Hepatocyte (in vitro differentiated cells): ENCODE measurements at regions not wholly inside any gene's neighbourhood (a gene's known extent, or its start where the extent isn't known, plus 50 kb on each side); places are given as distances from the start of the nearest gene placed in this dataset.
"Not testable (repeated sequence)": the region's sequence is repeated elsewhere in the genome, so short reads cannot be mapped to it uniquely, and the experiment has no call there.

Experiments used
- DNase-seq: peaks from one replicate; pipeline ENCODE4 v3.0.0-alpha.2; 2016; ENCODE audit warnings: low spot score
- H2AFZ ChIP-seq: fragments of 200-600 bp; sonication (generic); 2 replicates; pipeline ENCODE4 v1.6.0; 2016; ENCODE audit warnings: antibody characterized with exemption, mild to moderate bottlenecking
- H3K27ac ChIP-seq: fragments of 200-600 bp; sonication (generic); 2 replicates; pipeline ENCODE4 v1.5.1; 2016; ENCODE audit warnings: mild to moderate bottlenecking
- H3K27me3 ChIP-seq: fragments of 200-600 bp; sonication (generic); 2 replicates; pipeline ENCODE4 v1.6.1; 2016
- H3K36me3 ChIP-seq: fragments of 200-600 bp; sonication (generic); replicated peaks from 2 replicates; pipeline ENCODE4 v1.5.1; 2016; ENCODE audit warnings: low read depth; ENCODE audit not compliant: insufficient read depth
- H3K4me1 ChIP-seq: fragments of 200-600 bp; sonication (generic); 2 replicates; pipeline ENCODE4 v1.5.1; 2016; ENCODE audit warnings: mild to moderate bottlenecking, moderate library complexity; ENCODE audit not compliant: insufficient read depth
- H3K4me2 ChIP-seq: fragments of 200-600 bp; sonication (generic); 2 replicates; pipeline ENCODE4 v1.6.0; 2016
- H3K4me3 ChIP-seq: fragments of 200-600 bp; sonication (generic); 2 replicates; pipeline ENCODE4 v1.5.1; 2016; ENCODE audit warnings: mild to moderate bottlenecking
- H3K79me2 ChIP-seq: fragments of 200-600 bp; sonication (generic); 2 replicates; pipeline ENCODE4 v1.6.0; 2017; ENCODE audit warnings: mild to moderate bottlenecking
- H3K9me2 ChIP-seq: fragments of 200-600 bp; sonication (generic); replicated peaks from 2 replicates; pipeline ENCODE4 v1.6.0; 2017; ENCODE audit warnings: mild to moderate bottlenecking; ENCODE audit not compliant: insufficient read depth
- H3K9me3 ChIP-seq: fragments of 200-600 bp; sonication (generic); 2 replicates; pipeline ENCODE4 v1.5.1; 2016; ENCODE audit warnings: low read depth, mild to moderate bottlenecking
- H4K20me1 ChIP-seq: fragments of 200-600 bp; sonication (generic); 2 replicates; pipeline ENCODE4 v1.6.0; 2016; ENCODE audit warnings: mild to moderate bottlenecking; ENCODE audit not compliant: insufficient read depth, poor library complexity, severe bottlenecking
- EZH2 ChIP-seq: fragments of 200-600 bp; sonication (generic); IDR thresholded peaks from 2 replicates; pipeline ENCODE4 v1.6.1; 2016; ENCODE audit warnings: antibody characterized with exemption, mild to moderate bottlenecking, borderline replicate concordance
- EZH2phosphoT487 ChIP-seq: fragments of 200-600 bp; sonication (generic); IDR thresholded peaks from one replicate; pipeline ENCODE4 v1.6.1; 2018; ENCODE audit warnings: antibody characterized with exemption, mild to moderate bottlenecking, low read depth, moderate library complexity; ENCODE audit not compliant: unreplicated experiment, severe bottlenecking
- WGBS: methylation state at CpG from one replicate; pipeline ENCODE4 v1.1.6; 2016; ENCODE audit warnings: low lambda C conversion rate; ENCODE audit errors: missing lambda C conversion rate; 5-methylcytosine and 5-hydroxymethylcytosine counted together
- TF ChIP-seq, protein P1 (sequence below): fragments of 200-600 bp; sonication (generic); IDR thresholded peaks from 2 replicates; pipeline ENCODE4 v1.5.1; 2016; ENCODE audit warnings: antibody characterized with exemption, mild to moderate bottlenecking; ENCODE audit not compliant: poor library complexity

DNA sequence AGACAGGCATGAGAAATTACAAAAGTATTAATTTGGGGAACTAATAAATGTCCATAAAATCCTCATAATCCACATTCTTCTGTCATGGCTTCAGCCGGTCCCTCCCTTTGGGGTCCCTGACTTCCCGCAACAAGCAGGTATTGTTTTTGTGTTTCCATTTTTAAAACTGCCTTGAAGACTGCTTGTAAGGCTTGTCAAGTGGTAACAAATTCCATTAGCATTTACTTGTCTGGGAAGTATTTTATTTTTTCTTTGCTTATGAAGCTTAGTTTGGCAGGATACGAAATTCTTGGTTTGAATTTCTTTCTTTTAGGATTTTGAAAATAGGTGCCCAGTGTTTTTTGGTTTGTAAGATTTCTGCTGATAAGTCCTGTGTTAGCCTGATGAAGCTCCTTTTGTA lies 65.3 kb upstream of the LRFN5 start:
- Histone ChIP-seq H3K79me2 (no peaks in the 10 kb centered on the region), H3K9me2 (no peaks in the 10 kb centered on the region), H3K4me3 (no peak overlapping the region), H4K20me1 (no peaks in the 10 kb centered on the region), H2AFZ (no peak overlapping the region), H3K4me1 (no peaks in the 10 kb centered on the region), H3K4me2 (no peak overlapping the region), H3K27me3 (no peaks in the 10 kb centered on the region), H3K9me3 (peaks cover 9% of the 10 kb centered on the region), H3K27ac (no peak overlapping the region), H3K36me3 (no peaks in the 10 kb centered on the region)
- whole genome bisulfite sequencing, result 96% methylated on average over 3 of the region's 3 CpGs
- DNase-seq, result no peak
- TF ChIP-seq EZH2phosphoT487 (no peak), EZH2 (no peak)
- TF ChIP-seq, protein P1, sequence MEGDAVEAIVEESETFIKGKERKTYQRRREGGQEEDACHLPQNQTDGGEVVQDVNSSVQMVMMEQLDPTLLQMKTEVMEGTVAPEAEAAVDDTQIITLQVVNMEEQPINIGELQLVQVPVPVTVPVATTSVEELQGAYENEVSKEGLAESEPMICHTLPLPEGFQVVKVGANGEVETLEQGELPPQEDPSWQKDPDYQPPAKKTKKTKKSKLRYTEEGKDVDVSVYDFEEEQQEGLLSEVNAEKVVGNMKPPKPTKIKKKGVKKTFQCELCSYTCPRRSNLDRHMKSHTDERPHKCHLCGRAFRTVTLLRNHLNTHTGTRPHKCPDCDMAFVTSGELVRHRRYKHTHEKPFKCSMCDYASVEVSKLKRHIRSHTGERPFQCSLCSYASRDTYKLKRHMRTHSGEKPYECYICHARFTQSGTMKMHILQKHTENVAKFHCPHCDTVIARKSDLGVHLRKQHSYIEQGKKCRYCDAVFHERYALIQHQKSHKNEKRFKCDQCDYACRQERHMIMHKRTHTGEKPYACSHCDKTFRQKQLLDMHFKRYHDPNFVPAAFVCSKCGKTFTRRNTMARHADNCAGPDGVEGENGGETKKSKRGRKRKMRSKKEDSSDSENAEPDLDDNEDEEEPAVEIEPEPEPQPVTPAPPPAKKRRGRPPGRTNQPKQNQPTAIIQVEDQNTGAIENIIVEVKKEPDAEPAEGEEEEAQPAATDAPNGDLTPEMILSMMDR, result no peak

DNA sequence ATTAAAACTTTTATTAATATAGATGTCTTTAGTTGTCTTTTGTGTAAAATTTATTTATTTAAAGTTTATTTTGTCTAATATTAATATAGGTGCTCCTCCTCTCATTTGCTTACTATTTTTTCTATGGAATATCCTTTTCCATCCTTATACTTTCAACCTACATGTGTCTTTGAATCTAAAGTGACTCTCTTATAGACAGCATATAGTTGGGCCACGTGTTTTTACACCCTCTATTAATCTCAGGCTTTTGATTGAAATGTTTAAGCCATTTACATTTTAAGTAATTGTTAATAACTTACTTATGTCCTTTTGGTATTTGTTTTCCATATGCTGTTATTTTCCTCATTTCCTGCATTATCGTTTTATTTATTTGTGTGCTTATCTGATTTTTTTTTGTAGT lies 74.4 kb upstream of the LRFN5 start:
- TF ChIP-seq EZH2, result no peak
- TF ChIP-seq, protein P1, result no peak
- no peak for TF ChIP-seq EZH2phosphoT487
- H3K27me3 ChIP-seq, result no peaks in the 10 kb centered on the region

GRCh38 chr14:41521891-41522290 lies 84.8 kb upstream of the LRFN5 start:
- Histone ChIP-seq H3K9me3 (no peaks in the 10 kb centered on the region), H3K27me3 (no peaks in the 10 kb centered on the region), H4K20me1 (no peaks in the 10 kb centered on the region), H3K27ac (no peak overlapping the region), H3K4me3 (no peak overlapping the region), H3K4me1 (no peaks in the 10 kb centered on the region), H3K36me3 (no peaks in the 10 kb centered on the region), H3K9me2 (no peaks in the 10 kb centered on the region), H3K4me2 (no peak overlapping the region), H2AFZ (no peak overlapping the region), H3K79me2 (no peaks in the 10 kb centered on the region)
- DNase-seq, result no peak
- TF ChIP-seq EZH2phosphoT487 (no peak), EZH2 (no peak)
- TF ChIP-seq, protein P1, result no peak
- 60% methylated on average over 1 of the region's 1 CpG for WGBS

More for the DNA sequence above, 74.4 kb upstream of the LRFN5 start:
- no peaks in the 10 kb centered on the region for H3K4me1 ChIP-seq
- H3K4me3 ChIP-seq, result no peak overlapping the region
- no peak overlapping the region for H2AFZ ChIP-seq
- 86% methylated on average over 2 of the region's 2 CpGs for WGBS
- no peak overlapping the region for H3K4me2 ChIP-seq
- no peaks in the 10 kb centered on the region for H3K9me2 ChIP-seq
- no peak for DNase-seq
- H3K36me3 ChIP-seq, result no peaks in the 10 kb centered on the region
- H3K9me3 ChIP-seq, result no peaks in the 10 kb centered on the region
- H3K27ac ChIP-seq, result no peak overlapping the region
- no peaks in the 10 kb centered on the region for H4K20me1 ChIP-seq
- H3K79me2 ChIP-seq, result no peaks in the 10 kb centered on the region

- H3K4me3 ChIP-seq, H3K9me2 ChIP-seq, H4K20me1 ChIP-seq, H3K4me2 ChIP-seq, H3K36me3 ChIP-seq, DNase-seq, H2AFZ ChIP-seq, H3K27me3 ChIP-seq, H3K79me2 ChIP-seq, H3K9me3 ChIP-seq, H3K4me1 ChIP-seq, H3K27ac ChIP-seq: not testable (repeated sequence)
- 90% methylated on average over 11 of the region's 11 CpGs for WGBS
Measured at GRCh38 chr14:41518030-41518429, 88.6 kb upstream of the LRFN5 start.
